Keratinocyte (primary cell): ENCODE measurements at regions not wholly inside any gene's neighbourhood (a gene's known extent, or its start where the extent isn't known, plus 50 kb on each side); places are given as distances from the start of the nearest gene placed in this dataset.
"Not testable (repeated sequence)": the region's sequence is repeated elsewhere in the genome, so short reads cannot be mapped to it uniquely, and the experiment has no call there.

Experiments used
- DNase-seq: peaks from one replicate; pipeline ENCODE4 v3.0.0-alpha.2; 2011; ENCODE audit warnings: low read depth, missing footprints, low spot score
- FAIRE-seq: peaks from 2 replicates; lab custom pipeline; 2011; peaks lifted over from hg19 to GRCh38; lab: Jason Lieb, UNC
- H2AFZ ChIP-seq: 2 replicates; pipeline ENCODE4 v1.6.0; 2012; ENCODE audit warnings: low read length, control low read depth, inconsistent platforms; ENCODE audit not compliant: control insufficient read depth
- H3K27ac ChIP-seq: 2 replicates; pipeline ENCODE4 v1.5.1; 2011; ENCODE audit warnings: low read length; ENCODE audit not compliant: control insufficient read depth, insufficient read depth
- H3K27me3 ChIP-seq: 3 replicates; pipeline ENCODE4 v1.6.0; 2011; ENCODE audit warnings: low read length; ENCODE audit not compliant: control insufficient read depth, insufficient read depth; ENCODE audit errors: extremely low read depth
- H3K36me3 ChIP-seq, 2 experiments: 2 replicates in 1 of 2; 3 replicates in 1 of 2; pipeline ENCODE4 v1.5.1; 2011; ENCODE audit warnings: low read length in 2 of 2, mild to moderate bottlenecking in 1 of 2; ENCODE audit not compliant: control insufficient read depth in 2 of 2, insufficient read depth in 2 of 2; ENCODE audit errors: extremely low read depth in 1 of 2
- H3K4me1 ChIP-seq: 3 replicates; pipeline ENCODE4 v1.5.1; 2011; ENCODE audit warnings: low read length; ENCODE audit not compliant: control insufficient read depth, insufficient read depth; ENCODE audit errors: extremely low read depth
- H3K4me2 ChIP-seq: 3 replicates; pipeline ENCODE4 v1.6.0; 2011; ENCODE audit warnings: low read depth, low read length; ENCODE audit not compliant: control insufficient read depth, insufficient read depth; ENCODE audit errors: extremely low read depth
- H3K4me3 ChIP-seq, 3 experiments: fragments of 200-600 bp in 1 of 3; sonication (generic) in 1 of 3; 2 replicates in 2 of 3; 3 replicates in 1 of 3; pipeline ENCODE4 v1.5.1; 2011 to 2016; ENCODE audit warnings: low read length in 3 of 3, mild to moderate bottlenecking in 3 of 3, control low read depth in 2 of 3, inconsistent platforms in 1 of 3, low read depth in 1 of 3, mixed read lengths in 1 of 3, mixed run types in 1 of 3, moderate library complexity in 1 of 3; ENCODE audit not compliant: control insufficient read depth in 2 of 3, insufficient read depth in 2 of 3; ENCODE audit errors: extremely low read depth in 1 of 3
- H3K79me2 ChIP-seq: 2 replicates; pipeline ENCODE4 v1.6.0; 2012; ENCODE audit warnings: low read length; ENCODE audit not compliant: control insufficient read depth, insufficient read depth
- H3K9ac ChIP-seq: 3 replicates; pipeline ENCODE4 v1.6.0; 2011; ENCODE audit warnings: low read length; ENCODE audit not compliant: control insufficient read depth, insufficient read depth; ENCODE audit errors: extremely low read depth
- H3K9me1 ChIP-seq: 3 replicates; pipeline ENCODE4 v1.6.0; 2011; ENCODE audit warnings: low read length; ENCODE audit not compliant: control insufficient read depth, insufficient read depth; ENCODE audit errors: extremely low read depth
- H3K9me3 ChIP-seq: 2 replicates; pipeline ENCODE4 v1.5.1; 2012; ENCODE audit warnings: low read depth, low read length; ENCODE audit not compliant: control insufficient read depth
- H4K20me1 ChIP-seq: 3 replicates; pipeline ENCODE4 v1.6.0; 2011; ENCODE audit warnings: low read length; ENCODE audit not compliant: control insufficient read depth, insufficient read depth; ENCODE audit errors: extremely low read depth
- EZH2 ChIP-seq: IDR thresholded peaks from one replicate; pipeline ENCODE4 v1.6.1; 2012; ENCODE audit warnings: inconsistent platforms, mild to moderate bottlenecking, low read length, moderate library complexity
- dilution Hi-C: fragments of 300-500 bp; cut with MboI; formaldehyde crosslinking; loops from one replicate; pipeline ENCODE4 v1.7.0; 2020; ENCODE audit warnings: low sequenced_read_pairs; ENCODE audit not compliant: extremely low pct_ligation_motif_present
- TF ChIP-seq, protein P1 (sequence below), 3 experiments: IDR thresholded peaks in 1 of 3; conservative IDR thresholded peaks in 1 of 3; optimal IDR thresholded peaks in 1 of 3; 2 replicates in 2 of 3; 3 replicates in 1 of 3; pipeline versions ENCODE3 to v1.5.1; 2011; ENCODE audit warnings: low read length in 3 of 3, mild to moderate bottlenecking in 3 of 3, moderate library complexity in 2 of 3, control low read depth in 1 of 3, inconsistent platforms in 1 of 3; ENCODE audit not compliant: insufficient read depth in 2 of 3; ENCODE audit errors: extremely low read depth in 1 of 3

DNA sequence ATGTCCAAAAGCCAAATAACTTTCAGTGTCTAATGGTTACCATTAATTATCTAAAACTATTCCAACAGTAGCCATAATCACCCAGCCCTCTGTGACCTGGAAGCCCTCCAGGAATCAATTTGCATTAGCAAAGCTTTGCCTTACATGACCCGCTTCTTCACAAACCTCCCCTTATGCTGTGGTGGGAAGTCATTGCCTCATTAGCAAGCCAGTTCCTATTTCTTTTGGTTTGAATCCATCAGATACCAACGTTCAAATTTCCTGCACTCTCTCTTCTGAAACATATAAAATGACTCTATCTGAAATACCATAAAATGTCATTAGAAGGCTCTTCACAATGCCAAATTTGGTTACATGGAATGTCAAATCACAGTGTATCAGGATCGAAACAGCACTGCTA, 268.3 kb upstream of the PRKD1 start:
- no peak overlapping the region for H3K4me3 ChIP-seq
- dilution Hi-C loops = no loop called here

GRCh38 chr14:30196861-30197260, 269.2 kb upstream of the PRKD1 start:
- no peaks in the 10 kb centered on the region for H3K9me1 ChIP-seq
- dilution Hi-C loops = no loop called here
- no peaks in the 10 kb centered on the region for H3K27me3 ChIP-seq
- no peak for FAIRE-seq
- TF ChIP-seq EZH2 = no peak
- TF ChIP-seq, protein P1, sequence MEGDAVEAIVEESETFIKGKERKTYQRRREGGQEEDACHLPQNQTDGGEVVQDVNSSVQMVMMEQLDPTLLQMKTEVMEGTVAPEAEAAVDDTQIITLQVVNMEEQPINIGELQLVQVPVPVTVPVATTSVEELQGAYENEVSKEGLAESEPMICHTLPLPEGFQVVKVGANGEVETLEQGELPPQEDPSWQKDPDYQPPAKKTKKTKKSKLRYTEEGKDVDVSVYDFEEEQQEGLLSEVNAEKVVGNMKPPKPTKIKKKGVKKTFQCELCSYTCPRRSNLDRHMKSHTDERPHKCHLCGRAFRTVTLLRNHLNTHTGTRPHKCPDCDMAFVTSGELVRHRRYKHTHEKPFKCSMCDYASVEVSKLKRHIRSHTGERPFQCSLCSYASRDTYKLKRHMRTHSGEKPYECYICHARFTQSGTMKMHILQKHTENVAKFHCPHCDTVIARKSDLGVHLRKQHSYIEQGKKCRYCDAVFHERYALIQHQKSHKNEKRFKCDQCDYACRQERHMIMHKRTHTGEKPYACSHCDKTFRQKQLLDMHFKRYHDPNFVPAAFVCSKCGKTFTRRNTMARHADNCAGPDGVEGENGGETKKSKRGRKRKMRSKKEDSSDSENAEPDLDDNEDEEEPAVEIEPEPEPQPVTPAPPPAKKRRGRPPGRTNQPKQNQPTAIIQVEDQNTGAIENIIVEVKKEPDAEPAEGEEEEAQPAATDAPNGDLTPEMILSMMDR (optimal IDR thresholded peaks at IDR 0.05 in 1 of 3, IDR thresholded peaks at IDR 0.05 in 1 of 3, conservative IDR thresholded peaks at IDR 0.05 in 1 of 3; ENCODE audit: extremely low read depth in 1 of 3, insufficient read depth in 2 of 3, low read length in 3 of 3) = no peak
- no peaks in the 10 kb centered on the region for H3K36me3 ChIP-seq
- DNase-seq = no peak
- no peaks in the 10 kb centered on the region for H3K9me3 ChIP-seq
- no peak overlapping the region for H3K4me2 ChIP-seq
- no peak overlapping the region for H2AFZ ChIP-seq
- no peaks in the 10 kb centered on the region for H3K79me2 ChIP-seq
- peaks cover 6% of the 10 kb centered on the region for H3K4me1 ChIP-seq
- no peak overlapping the region for H3K9ac ChIP-seq
- H3K27ac ChIP-seq = no peak overlapping the region
- H3K4me3 ChIP-seq = no peak overlapping the region
- no peaks in the 10 kb centered on the region for H4K20me1 ChIP-seq

More for the DNA sequence above, 268.3 kb upstream of the PRKD1 start:
- no peak for TF ChIP-seq EZH2
- TF ChIP-seq, protein P1 (optimal IDR thresholded peaks at IDR 0.05 in 1 of 3, IDR thresholded peaks at IDR 0.05 in 1 of 3, conservative IDR thresholded peaks at IDR 0.05 in 1 of 3; ENCODE audit: extremely low read depth in 1 of 3, insufficient read depth in 2 of 3, low read length in 3 of 3) = no peak
- FAIRE-seq (no peak), DNase-seq (no peak)
- Histone ChIP-seq H3K9me3 (no peaks in the 10 kb centered on the region), H4K20me1 (no peaks in the 10 kb centered on the region), H3K79me2 (no peaks in the 10 kb centered on the region), H3K4me1 (peaks cover 6% of the 10 kb centered on the region), H2AFZ (no peak overlapping the region), H3K27ac (no peak overlapping the region), H3K27me3 (no peaks in the 10 kb centered on the region), H3K9me1 (no peaks in the 10 kb centered on the region), H3K4me2 (no peak overlapping the region), H3K36me3 (no peaks in the 10 kb centered on the region), H3K9ac (no peak overlapping the region)

- H3K9ac ChIP-seq, H3K27me3 ChIP-seq, H3K4me1 ChIP-seq, H2AFZ ChIP-seq, H3K9me1 ChIP-seq, H3K36me3 ChIP-seq, dilution Hi-C loops, DNase-seq, H3K79me2 ChIP-seq, H3K4me3 ChIP-seq, H3K9me3 ChIP-seq, H3K4me2 ChIP-seq, H4K20me1 ChIP-seq, H3K27ac ChIP-seq, FAIRE-seq: not testable (repeated sequence)
These were observed 271.1 kb upstream of the PRKD1 start for GRCh38 chr14:30198720-30199119.
